Stimulated activated naive B cell treated with anti-CD40 and anti-IgM and Interleukin-4, amounts not matched to agents 10 μg/mL and 1 μg/mL and 100 μg/mL, for 72 hours (primary cell): ENCODE measurements at regions not wholly inside any gene's neighbourhood (a gene's known extent, or its start where the extent isn't known, plus 50 kb on each side); places are given as distances from the start of the nearest gene placed in this dataset.

Experiments used
- ATAC-seq, 2 donors: fragments of 150-1000 bp; cut with Tn5 transposase; replicated peaks; 2 replicates each; pipeline ENCODE4 v1.10.0; 2021; ENCODE audit warnings: moderate library complexity in 1 of 2
- DNase-seq: peaks from one replicate; pipeline ENCODE4 v3.0.0; 2021
- H3K27ac Mint-ChIP-seq: one replicate; pipeline ENCODE4 v1.8.0; 2022; ENCODE audit warnings: mild to moderate bottlenecking, mixed read lengths
- H3K27me3 Mint-ChIP-seq, 2 donors: one replicate each; pipeline ENCODE4 v1.8.0; 2022; ENCODE audit warnings: mixed read lengths in 2 of 2
- H3K36me3 Mint-ChIP-seq, 2 donors: one replicate each; pipeline ENCODE4 v1.8.0; 2022; ENCODE audit warnings: mixed read lengths in 2 of 2, mild to moderate bottlenecking in 1 of 2
- H3K4me1 Mint-ChIP-seq, 2 donors: one replicate each; pipeline ENCODE4 v1.8.0; 2022; ENCODE audit warnings: mixed read lengths in 2 of 2, mild to moderate bottlenecking in 1 of 2
- H3K4me3 Mint-ChIP-seq, 2 donors: one replicate each; pipeline ENCODE4 v1.8.0; 2022; ENCODE audit warnings: mild to moderate bottlenecking in 2 of 2, mixed read lengths in 2 of 2, moderate library complexity in 1 of 2
- H3K9me3 Mint-ChIP-seq, 2 donors: one replicate each; pipeline ENCODE4 v1.8.0; 2022; ENCODE audit warnings: mixed read lengths in 2 of 2, mild to moderate bottlenecking in 1 of 2

GRCh38 chr21:16305686-16306085, 575.9 kb downstream of the USP25 start:
- Mint-ChIP-seq H3K4me3 (no peak overlapping the region), H3K27ac (no peak overlapping the region), H3K4me1 (peaks cover 2 to 6% of the 10 kb centered on the region in 2 donors), H3K9me3 (no peaks in the 10 kb centered on the region), H3K36me3 (no peaks in the 10 kb centered on the region), H3K27me3 (no peaks in the 10 kb centered on the region)
- ATAC-seq (no peak), DNase-seq (no peak)

GRCh38 chr21:16307256-16307655, 577.5 kb downstream of the USP25 start:
- no peaks in the 10 kb centered on the region for H3K27me3 Mint-ChIP-seq
- no peaks in the 10 kb centered on the region for H3K36me3 Mint-ChIP-seq
- DNase-seq = no peak
- H3K4me3 Mint-ChIP-seq = no peak overlapping the region
- H3K27ac Mint-ChIP-seq = no peak overlapping the region
- H3K9me3 Mint-ChIP-seq = no peaks in the 10 kb centered on the region
- no peak for ATAC-seq
- H3K4me1 Mint-ChIP-seq = peaks cover 2 to 6% of the 10 kb centered on the region in 2 donors

GRCh38 chr21:16308269-16308668, 578.5 kb downstream of the USP25 start:
- no peak overlapping the region for H3K27ac Mint-ChIP-seq
- no peaks in the 10 kb centered on the region for H3K9me3 Mint-ChIP-seq
- peak; percentile 72 to 77 for ATAC-seq
- H3K36me3 Mint-ChIP-seq = no peaks in the 10 kb centered on the region
- H3K4me1 Mint-ChIP-seq = peaks cover 2 to 6% of the 10 kb centered on the region in 2 donors
- no peak for DNase-seq
- no peak overlapping the region for H3K4me3 Mint-ChIP-seq
- H3K27me3 Mint-ChIP-seq = no peaks in the 10 kb centered on the region

GRCh38 chr21:16309250-16309971, 579.6 kb downstream of the USP25 start:
- no peaks in the 10 kb centered on the region for H3K36me3 Mint-ChIP-seq
- no peaks in the 10 kb centered on the region for H3K9me3 Mint-ChIP-seq
- ATAC-seq (no peak), DNase-seq (no peak)
- no peak overlapping the region for H3K27ac Mint-ChIP-seq
- peaks cover 2 to 6% of the 10 kb centered on the region in 2 donors for H3K4me1 Mint-ChIP-seq
- no peaks in the 10 kb centered on the region for H3K27me3 Mint-ChIP-seq
- H3K4me3 Mint-ChIP-seq = no peak overlapping the region

- Mint-ChIP-seq H3K9me3 (no peaks in the 10 kb centered on the region), H3K27me3 (no peaks in the 10 kb centered on the region), H3K4me3 (no peak overlapping the region), H3K4me1 (peaks cover 2 to 6% of the 10 kb centered on the region in 2 donors), H3K27ac (no peak overlapping the region), H3K36me3 (no peaks in the 10 kb centered on the region)
- DNase-seq (no peak), ATAC-seq (no peak)
Measured at GRCh38 chr21:16310176-16310575, 580.4 kb downstream of the USP25 start.

- no peaks in the 10 kb centered on the region for H3K9me3 Mint-ChIP-seq
- H3K27me3 Mint-ChIP-seq = no peaks in the 10 kb centered on the region
- H3K4me3 Mint-ChIP-seq = no peak overlapping the region
- peaks cover 2 to 6% of the 10 kb centered on the region in 2 donors for H3K4me1 Mint-ChIP-seq
- no peak for ATAC-seq
- H3K27ac Mint-ChIP-seq = no peak overlapping the region
- DNase-seq = no peak
- no peaks in the 10 kb centered on the region for H3K36me3 Mint-ChIP-seq
Measured at GRCh38 chr21:16311229-16311628, 581.4 kb downstream of the USP25 start.

- no peak overlapping the region for H3K27ac Mint-ChIP-seq
- H3K36me3 Mint-ChIP-seq = no peaks in the 10 kb centered on the region
- ATAC-seq = no peak
Measured at GRCh38 chr21:16312321-16312720, 582.5 kb downstream of the USP25 start.

GRCh38 chr21:16315223-16315622, 585.4 kb downstream of the USP25 start:
- no peaks in the 10 kb centered on the region for H3K9me3 Mint-ChIP-seq
- no peaks in the 10 kb centered on the region for H3K27me3 Mint-ChIP-seq
- DNase-seq (no peak), ATAC-seq (no peak)
- H3K27ac Mint-ChIP-seq = no peak overlapping the region
- H3K4me3 Mint-ChIP-seq = no peak overlapping the region
- H3K4me1 Mint-ChIP-seq = no peaks in the 10 kb centered on the region
- no peaks in the 10 kb centered on the region for H3K36me3 Mint-ChIP-seq

More at GRCh38 chr21:16312321-16312720, 582.5 kb downstream of the USP25 start:
- Mint-ChIP-seq H3K27me3 (no peaks in the 10 kb centered on the region), H3K4me1 (peaks cover 2 to 6% of the 10 kb centered on the region in 2 donors), H3K9me3 (no peaks in the 10 kb centered on the region), H3K4me3 (no peak overlapping the region)
- no peak for DNase-seq

- DNase-seq (no peak), ATAC-seq (peak in 1 of 2 donors; percentile 20)
- Mint-ChIP-seq H3K4me3 (no peak overlapping the region), H3K27me3 (no peaks in the 10 kb centered on the region), H3K27ac (no peak overlapping the region), H3K4me1 (no peaks in the 10 kb centered on the region), H3K9me3 (no peaks in the 10 kb centered on the region), H3K36me3 (no peaks in the 10 kb centered on the region)
Measured at GRCh38 chr21:16318651-16319300, 589.0 kb downstream of the USP25 start.

- Mint-ChIP-seq H3K4me3 (no peak overlapping the region), H3K9me3 (no peaks in the 10 kb centered on the region), H3K27me3 (no peaks in the 10 kb centered on the region), H3K36me3 (no peaks in the 10 kb centered on the region), H3K27ac (no peak overlapping the region), H3K4me1 (no peaks in the 10 kb centered on the region)
- ATAC-seq (no peak), DNase-seq (no peak)
Measured at GRCh38 chr21:16320110-16320509, 590.3 kb downstream of the USP25 start.

GRCh38 chr21:16322454-16322853, 592.7 kb downstream of the USP25 start:
- no peak for DNase-seq
- no peak overlapping the region for H3K4me3 Mint-ChIP-seq
- H3K27ac Mint-ChIP-seq = no peak overlapping the region
- no peaks in the 10 kb centered on the region for H3K27me3 Mint-ChIP-seq
- no peaks in the 10 kb centered on the region for H3K36me3 Mint-ChIP-seq
- no peak for ATAC-seq
- H3K9me3 Mint-ChIP-seq = no peaks in the 10 kb centered on the region
- no peaks in the 10 kb centered on the region for H3K4me1 Mint-ChIP-seq

- DNase-seq (no peak), ATAC-seq (no peak)
- no peaks in the 10 kb centered on the region for H3K27me3 Mint-ChIP-seq
- H3K4me3 Mint-ChIP-seq = no peak overlapping the region
- H3K9me3 Mint-ChIP-seq = no peaks in the 10 kb centered on the region
- H3K27ac Mint-ChIP-seq = no peak overlapping the region
- H3K4me1 Mint-ChIP-seq = no peaks in the 10 kb centered on the region
- no peaks in the 10 kb centered on the region for H3K36me3 Mint-ChIP-seq
Measured at GRCh38 chr21:16323596-16323995, 593.8 kb downstream of the USP25 start.

- no peak for DNase-seq
- Mint-ChIP-seq H3K9me3 (no peaks in the 10 kb centered on the region), H3K4me1 (no peaks in the 10 kb centered on the region), H3K27me3 (no peaks in the 10 kb centered on the region), H3K27ac (no peak overlapping the region), H3K36me3 (no peaks in the 10 kb centered on the region), H3K4me3 (no peak overlapping the region)
- no peak for ATAC-seq
Measured at GRCh38 chr21:16324630-16325029, 594.8 kb downstream of the USP25 start.

- ATAC-seq = peak; percentile 89 to 97
- no peaks in the 10 kb centered on the region for H3K27me3 Mint-ChIP-seq
- DNase-seq = no peak
- H3K4me1 Mint-ChIP-seq = no peaks in the 10 kb centered on the region
- no peak overlapping the region for H3K27ac Mint-ChIP-seq
- H3K36me3 Mint-ChIP-seq = no peaks in the 10 kb centered on the region
- no peaks in the 10 kb centered on the region for H3K9me3 Mint-ChIP-seq
- H3K4me3 Mint-ChIP-seq = no peak overlapping the region
Measured at GRCh38 chr21:16330082-16330907, 600.5 kb downstream of the USP25 start.

GRCh38 chr21:16330908-16331268, 601.1 kb downstream of the USP25 start:
- DNase-seq (no peak), ATAC-seq (no peak)
- no peaks in the 10 kb centered on the region for H3K36me3 Mint-ChIP-seq
- no peak overlapping the region for H3K4me3 Mint-ChIP-seq
- H3K9me3 Mint-ChIP-seq = no peaks in the 10 kb centered on the region
- no peak overlapping the region for H3K27ac Mint-ChIP-seq
- H3K27me3 Mint-ChIP-seq = no peaks in the 10 kb centered on the region
- H3K4me1 Mint-ChIP-seq = no peaks in the 10 kb centered on the region
